DMS79 (cell line): ENCODE measurements at regions not wholly inside any gene's neighbourhood (a gene's known extent, or its start where the extent isn't known, plus 50 kb on each side); places are given as distances from the start of the nearest gene placed in this dataset.
"Not testable (repeated sequence)": the region's sequence is repeated elsewhere in the genome, so short reads cannot be mapped to it uniquely, and the experiment has no call there.

Source experiments
- DNase-seq: peaks from one replicate; lab custom pipeline; 2025; lab: John Stamatoyannopoulos, UW

GRCh38 chr10:63675171-63675570 is 154.0 kb downstream of the REEP3 start:
- DNase-seq, result no peak

- no peak for DNase-seq
Measured at GRCh38 chr10:63677001-63677400, 155.8 kb downstream of the REEP3 start.

GRCh38 chr10:63680545-63680944 is 159.3 kb downstream of the REEP3 start:
- not testable (repeated sequence) for DNase-seq

- no peak for DNase-seq
Measured at GRCh38 chr10:63681993-63682697, 160.9 kb downstream of the REEP3 start.

GRCh38 chr10:63682698-63683052 is 161.5 kb downstream of the REEP3 start:
- DNase-seq, result not testable (repeated sequence)

GRCh38 chr10:63683223-63683622 is 162.0 kb downstream of the REEP3 start:
- DNase-seq, result no peak

- no peak for DNase-seq
Measured at GRCh38 chr10:63683686-63684085, 162.5 kb downstream of the REEP3 start.

GRCh38 chr10:63684257-63684936 is 163.2 kb downstream of the REEP3 start:
- no peak for DNase-seq

- DNase-seq, result no peak
Measured at GRCh38 chr10:63689768-63690167, 168.6 kb downstream of the REEP3 start.

- DNase-seq, result no peak
Measured at GRCh38 chr10:63692220-63692896, 171.2 kb downstream of the REEP3 start.

- not testable (repeated sequence) for DNase-seq
Measured at GRCh38 chr10:63693021-63693420, 171.8 kb downstream of the REEP3 start.

- DNase-seq, result no peak
Measured at GRCh38 chr10:63696205-63696604, 175.0 kb downstream of the REEP3 start.

- no peak for DNase-seq
Measured at GRCh38 chr10:63697956-63698786, 177.0 kb downstream of the REEP3 start.

GRCh38 chr10:63698787-63699150 is 177.6 kb downstream of the REEP3 start:
- no peak for DNase-seq

- DNase-seq, result no peak
Measured at GRCh38 chr10:63699785-63700613, 178.8 kb downstream of the REEP3 start.

GRCh38 chr10:63700631-63701156 is 179.5 kb downstream of the REEP3 start:
- DNase-seq, result no peak

- DNase-seq, result no peak
Measured at GRCh38 chr10:63702092-63702491, 180.9 kb downstream of the REEP3 start.

- DNase-seq, result peak; percentile 56
Measured at GRCh38 chr10:63703113-63703670, 182.0 kb downstream of the REEP3 start.

GRCh38 chr10:63703740-63704345 is 182.6 kb downstream of the REEP3 start:
- DNase-seq, result peak; percentile 49

- DNase-seq, result peak; percentile 81
Measured at GRCh38 chr10:63707254-63707910, 186.2 kb downstream of the REEP3 start.
